ENCODE measurements at regions not wholly inside any gene's neighbourhood (a gene's known extent, or its start where the extent isn't known, plus 50 kb on each side); places are given as distances from the start of the nearest gene placed in this dataset.

GRCh38 chr9:91492237-91492636, 68.6 kb upstream of the NFIL3 start:
- no peak for TF ChIP-seq CTCF (IDR thresholded peaks at IDR 0.05; ENCODE audit: control extremely low read depth in 1 of 3, insufficient read depth in 1 of 3, low read depth in 1 of 3, low read length in 3 of 3)
- no peak for TF ChIP-seq BACH1 (IDR thresholded peaks at IDR 0.05; ENCODE audit: low read length)
- no peak for TF ChIP-seq HDAC6 (IDR thresholded peaks at IDR 0.05; ENCODE audit: low read depth, low read length)
- no peak for TF ChIP-seq POLR2A (IDR thresholded peaks at IDR 0.05; ENCODE audit: control extremely low read depth in 1 of 2, low read depth in 2 of 2, low read length in 2 of 2)
- TF ChIP-seq EZH2 (IDR thresholded peaks at IDR 0.05; ENCODE audit: low read depth, low read length, severe bottlenecking): no peak

Data from H1 (cell line).